ENCODE measurements at regions not wholly inside any gene's neighbourhood (a gene's known extent, or its start where the extent isn't known, plus 50 kb on each side); places are given as distances from the start of the nearest gene placed in this dataset.
"Not testable (repeated sequence)": the region's sequence is repeated elsewhere in the genome, so short reads cannot be mapped to it uniquely, and the experiment has no call there.

GRCh38 chr5:89638871-89639270 is 755.9 kb upstream of the MEF2C start:
- H3K4me3 ChIP-seq (ENCODE audit: low read depth, low read length) = no peak overlapping the region
- DNase-seq (ENCODE audit: low read depth) = no peak

GRCh38 chr5:89634176-89634575 is 751.2 kb upstream of the MEF2C start:
- not testable (repeated sequence) for DNase-seq (ENCODE audit: low read depth); H3K4me3 ChIP-seq (ENCODE audit: low read depth, low read length)

GRCh38 chr5:89630064-89630463 is 747.1 kb upstream of the MEF2C start:
- DNase-seq (ENCODE audit: low read depth); H3K4me3 ChIP-seq (ENCODE audit: low read depth, low read length): not testable (repeated sequence)

GRCh38 chr5:89628876-89629635 is 746.1 kb upstream of the MEF2C start:
- H3K4me3 ChIP-seq (ENCODE audit: low read depth, low read length) = no peak overlapping the region
- no peak for DNase-seq (ENCODE audit: low read depth)

- no peak for DNase-seq (ENCODE audit: low read depth)
- H3K4me3 ChIP-seq (ENCODE audit: low read depth, low read length) = no peak overlapping the region
These were observed 733.0 kb upstream of the MEF2C start for GRCh38 chr5:89615839-89616518.

GRCh38 chr5:89613222-89613956 is 730.4 kb upstream of the MEF2C start:
- DNase-seq (ENCODE audit: low read depth) = no peak
- no peak overlapping the region for H3K4me3 ChIP-seq (ENCODE audit: low read depth, low read length)

DNA sequence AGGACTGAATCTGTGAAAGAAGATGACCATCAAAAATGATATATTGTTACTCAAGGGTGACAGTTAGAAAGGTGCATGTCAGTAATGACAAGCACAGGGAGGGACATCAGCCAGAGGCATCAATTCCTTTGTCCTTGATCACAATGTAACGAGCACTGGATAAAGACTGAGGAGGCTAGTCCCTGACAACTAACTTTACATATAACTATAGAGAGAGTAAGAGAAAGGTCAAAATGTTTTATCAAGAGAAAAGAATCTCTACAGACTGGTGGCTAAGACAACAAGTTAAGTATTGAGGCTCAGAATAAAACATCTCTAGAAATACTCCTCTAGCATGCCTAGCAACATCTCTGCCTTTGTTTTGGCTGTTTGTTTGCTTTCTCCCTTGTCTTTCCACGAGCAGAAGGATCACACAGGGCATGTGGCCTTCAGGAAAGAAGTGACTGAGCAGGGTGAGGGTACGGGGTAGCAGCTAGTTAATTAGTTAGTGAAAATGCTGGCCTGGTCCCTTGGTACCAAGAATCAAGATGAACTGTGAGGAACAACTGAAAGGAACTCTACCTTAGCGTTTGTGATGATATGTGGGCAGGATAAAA is 724.1 kb upstream of the MEF2C start:
- H3K4me3 ChIP-seq (ENCODE audit: low read depth, low read length) = no peak overlapping the region
- no peak for DNase-seq (ENCODE audit: low read depth)

DNA sequence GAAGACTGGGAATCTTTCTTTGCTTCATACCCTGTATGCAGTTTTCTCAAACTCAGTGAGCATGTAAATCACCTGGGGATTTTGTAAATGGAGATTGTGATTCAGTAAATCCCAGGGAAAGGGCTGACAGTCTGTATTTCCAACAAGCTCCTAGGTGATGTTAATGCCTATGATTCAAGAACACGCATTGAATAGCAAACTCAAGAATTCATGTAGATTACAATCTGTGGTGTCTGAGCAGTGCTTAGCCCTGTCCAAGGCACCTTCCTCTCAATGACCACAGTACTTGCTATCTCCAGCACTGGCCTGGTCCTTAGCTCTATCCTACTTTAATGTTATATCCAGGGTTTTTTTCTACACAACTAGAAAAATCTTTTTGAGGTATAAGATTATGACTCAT is 721.4 kb upstream of the MEF2C start:
- no peak overlapping the region for H3K4me3 ChIP-seq (ENCODE audit: low read depth, low read length)
- DNase-seq (ENCODE audit: low read depth) = no peak

- no peak for DNase-seq (ENCODE audit: low read depth)
- no peak overlapping the region for H3K4me3 ChIP-seq (ENCODE audit: low read depth, low read length)
These were observed 718.9 kb upstream of the MEF2C start for GRCh38 chr5:89601880-89602279.

- no peak overlapping the region for H3K4me3 ChIP-seq (ENCODE audit: low read depth, low read length)
These were observed 714.9 kb upstream of the MEF2C start for GRCh38 chr5:89597878-89598277.

DNA sequence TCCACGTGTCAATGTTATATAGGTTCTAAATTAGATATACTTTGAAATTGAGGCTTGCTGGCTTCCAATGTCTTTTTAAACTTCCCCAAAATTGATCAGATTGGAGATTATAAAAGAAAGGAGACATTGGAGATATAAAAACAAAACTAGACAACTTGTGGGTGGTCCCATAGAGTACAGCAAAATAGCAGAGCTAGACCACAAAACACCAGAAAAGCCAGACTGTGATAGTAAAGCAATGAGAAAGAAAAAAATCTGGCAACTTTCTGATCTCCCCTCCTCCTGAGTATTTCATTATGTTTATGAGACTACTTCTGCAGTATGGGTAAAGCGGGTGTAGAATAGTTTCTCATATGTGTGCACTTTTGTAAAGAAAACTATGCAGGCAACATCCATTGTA is 713.8 kb upstream of the MEF2C start:
- no peak overlapping the region for H3K4me3 ChIP-seq (ENCODE audit: low read depth, low read length)
- DNase-seq (ENCODE audit: low read depth) = no peak

More at GRCh38 chr5:89597878-89598277, 714.9 kb upstream of the MEF2C start:
- no peak for DNase-seq (ENCODE audit: low read depth)

DNA sequence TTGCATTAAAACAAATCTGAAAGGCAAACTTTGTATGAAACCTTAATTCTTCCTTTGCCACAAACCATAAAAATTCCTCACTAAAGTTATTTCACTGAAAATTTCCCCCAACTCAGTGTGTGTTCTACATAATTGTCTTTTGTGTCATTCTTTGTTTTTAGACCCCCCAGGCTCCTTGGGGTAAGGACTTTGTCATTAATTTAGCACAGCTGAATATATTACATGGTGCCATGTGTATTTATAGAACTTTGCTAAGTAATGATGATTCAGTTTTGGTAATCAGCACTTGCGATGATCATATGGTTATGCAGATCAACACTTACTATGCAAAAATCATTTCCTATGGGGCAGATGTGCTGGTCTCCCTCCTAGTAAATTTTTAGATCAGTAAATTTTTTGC is 712.1 kb upstream of the MEF2C start:
- peak; percentile 4 for DNase-seq (ENCODE audit: low read depth)
- no peak overlapping the region for H3K4me3 ChIP-seq (ENCODE audit: low read depth, low read length)

DNA sequence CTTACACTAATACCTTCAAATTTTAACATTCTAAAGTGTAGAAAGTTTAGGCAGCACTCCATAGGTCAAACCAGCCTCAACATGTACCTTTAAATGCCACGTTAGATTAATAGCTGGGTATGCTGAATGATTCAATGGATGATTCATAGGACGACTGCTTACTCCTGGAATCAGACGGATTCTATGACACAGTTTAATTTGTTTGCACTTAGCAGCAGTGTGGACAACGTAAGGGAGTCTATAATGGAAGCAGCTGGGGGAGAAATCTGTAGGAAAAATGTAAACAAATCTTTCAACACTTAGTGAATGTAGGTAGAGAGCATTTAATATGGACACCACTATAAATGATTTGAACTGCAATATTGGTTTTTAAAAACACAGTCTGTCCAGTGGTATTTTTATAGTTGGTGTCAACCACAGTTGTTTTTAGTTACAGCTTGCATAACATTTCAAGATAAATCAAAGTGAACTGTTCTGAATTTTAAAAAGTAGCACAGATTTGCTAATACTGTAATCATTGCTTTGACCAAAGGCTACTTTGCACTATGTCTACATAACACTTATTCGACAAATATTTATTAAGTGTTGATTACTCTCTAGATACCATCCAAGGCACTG is 701.5 kb upstream of the MEF2C start:
- DNase-seq (ENCODE audit: low read depth) = peak; percentile 62
- H3K4me3 ChIP-seq (ENCODE audit: low read depth, low read length) = no peak overlapping the region

DNA sequence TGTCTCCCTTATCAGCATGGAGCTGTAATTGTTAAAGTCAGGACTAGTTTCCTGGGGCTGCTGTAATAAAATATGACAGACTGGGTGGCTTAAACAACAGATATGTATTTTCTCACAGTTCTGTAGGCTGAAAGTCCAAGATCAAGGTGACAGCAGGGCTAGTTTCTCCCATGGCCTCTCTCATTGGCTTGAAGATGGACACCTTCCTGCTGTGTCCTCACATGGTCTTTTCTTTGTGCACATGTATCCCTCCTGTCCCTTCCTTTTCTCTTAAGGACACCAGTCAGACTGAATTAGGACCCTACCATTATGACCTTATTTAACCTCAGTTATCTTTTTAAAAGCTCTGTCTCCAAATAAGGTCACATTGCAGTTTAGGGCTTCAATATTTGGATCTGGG is 700.5 kb upstream of the MEF2C start:
- DNase-seq (ENCODE audit: low read depth) = no peak
- no peak overlapping the region for H3K4me3 ChIP-seq (ENCODE audit: low read depth, low read length)

DNA sequence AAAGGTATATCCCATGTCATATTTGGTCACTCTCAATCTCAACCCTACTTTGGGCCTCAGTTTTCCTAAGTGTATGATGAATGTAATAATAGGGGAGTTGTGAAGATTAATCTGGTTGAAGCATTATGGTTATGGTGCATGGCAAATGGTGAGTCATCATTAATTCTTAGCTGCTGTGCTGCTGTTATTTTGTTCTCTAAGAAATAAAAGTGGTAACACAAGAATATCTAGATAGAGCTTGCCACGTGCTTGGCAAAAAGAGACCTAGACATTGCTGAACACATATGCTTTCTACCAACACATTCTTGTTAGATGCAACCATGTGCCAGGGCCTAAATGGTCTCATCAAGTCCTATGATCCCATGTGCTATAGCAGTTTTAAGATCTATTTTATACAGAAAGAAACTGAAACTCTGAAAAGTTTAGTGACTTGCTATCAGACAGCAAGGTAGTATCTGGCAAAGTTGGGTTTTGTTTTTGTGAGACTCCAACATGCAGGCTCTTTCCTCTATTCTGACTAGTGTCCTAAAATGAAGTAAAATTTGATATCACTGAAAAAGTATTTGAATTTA is 699.9 kb upstream of the MEF2C start:
- no peak for DNase-seq (ENCODE audit: low read depth)
- no peak overlapping the region for H3K4me3 ChIP-seq (ENCODE audit: low read depth, low read length)

DNA sequence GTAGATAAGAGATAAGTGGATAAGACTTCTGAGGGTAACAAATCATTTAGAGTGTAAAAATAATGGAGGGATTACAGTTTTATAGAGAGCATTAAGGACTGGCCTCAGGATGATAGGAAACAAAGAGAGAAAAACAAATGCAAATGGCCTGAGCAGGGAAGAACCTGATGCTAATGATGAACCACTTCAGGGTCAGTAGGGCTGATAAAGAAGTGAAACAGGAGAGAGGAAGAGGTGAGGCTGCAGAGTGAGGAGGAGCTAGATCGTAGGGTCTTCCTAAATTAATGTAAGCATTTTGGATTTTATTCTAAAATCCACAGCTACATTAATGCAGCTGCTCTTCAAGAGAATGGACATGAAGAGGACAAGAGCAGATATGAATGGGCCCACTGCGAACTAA is 698.0 kb upstream of the MEF2C start:
- no peak for DNase-seq (ENCODE audit: low read depth)
- H3K4me3 ChIP-seq (ENCODE audit: low read depth, low read length) = no peak overlapping the region

DNA sequence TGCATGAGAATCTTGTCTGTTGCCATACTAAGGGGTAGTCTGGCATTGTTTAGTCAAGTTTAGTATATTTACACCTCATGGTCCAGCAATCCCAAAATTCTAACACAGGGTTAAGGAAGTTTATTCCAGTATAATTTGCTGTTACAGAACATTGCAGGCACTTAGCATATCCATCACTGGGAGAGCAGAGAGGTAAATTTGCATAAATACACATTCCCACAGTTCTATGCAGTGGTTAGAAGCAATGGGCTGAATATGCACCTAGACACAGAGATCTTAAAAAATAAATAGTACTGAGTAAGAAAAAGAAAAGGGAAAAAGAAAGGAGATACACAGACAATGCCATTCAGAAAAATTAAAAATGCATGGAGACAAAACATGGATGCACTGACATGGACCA is 692.3 kb upstream of the MEF2C start:
- no peak overlapping the region for H3K4me3 ChIP-seq (ENCODE audit: low read depth, low read length)
- no peak for DNase-seq (ENCODE audit: low read depth)

DNA sequence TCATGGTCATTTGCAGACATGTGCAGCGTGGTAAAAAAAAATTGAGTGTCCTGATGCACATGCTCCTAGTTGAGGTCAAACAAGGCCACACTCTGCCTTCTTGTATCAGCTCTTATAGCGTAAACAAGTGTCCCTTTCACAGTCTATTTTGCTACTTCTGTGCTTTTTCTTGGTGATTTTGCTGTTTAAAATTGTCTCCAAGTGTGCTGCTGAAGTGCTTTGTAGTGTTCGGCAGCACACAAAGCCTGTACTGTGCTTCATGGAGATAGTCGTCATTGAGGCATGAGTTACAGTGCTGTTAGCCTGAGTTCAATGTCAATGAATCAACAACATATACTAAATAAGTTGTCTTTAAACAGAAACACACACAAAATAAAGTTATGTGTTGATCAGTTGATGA is 690.4 kb upstream of the MEF2C start:
- DNase-seq (ENCODE audit: low read depth) = no peak
- H3K4me3 ChIP-seq (ENCODE audit: low read depth, low read length) = no peak overlapping the region

DNA sequence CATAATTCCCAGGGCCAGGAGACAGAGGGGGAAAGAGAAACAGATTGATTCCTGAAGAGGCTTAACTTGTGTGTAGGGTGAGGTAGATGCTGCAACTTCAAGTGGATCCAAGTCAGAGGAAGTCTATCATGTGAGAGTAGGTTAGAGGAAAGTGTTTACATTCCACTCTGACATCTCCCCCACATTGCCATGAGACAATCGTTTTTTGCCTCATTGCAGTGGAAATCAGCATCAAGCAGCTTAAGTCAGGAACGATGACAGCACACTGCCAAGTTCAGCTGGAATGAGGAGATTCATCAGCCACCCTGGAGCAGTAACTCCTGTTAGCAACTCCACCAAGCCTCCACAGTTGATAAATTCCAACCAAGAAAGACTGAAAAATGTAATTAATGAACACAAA is 689.7 kb upstream of the MEF2C start:
- no peak overlapping the region for H3K4me3 ChIP-seq (ENCODE audit: low read depth, low read length)
- DNase-seq (ENCODE audit: low read depth) = peak; percentile 47
